Mesodermal cell (in vitro differentiated cells): ENCODE measurements at regions not wholly inside any gene's neighbourhood (a gene's known extent, or its start where the extent isn't known, plus 50 kb on each side); places are given as distances from the start of the nearest gene placed in this dataset.
"Not testable (repeated sequence)": the region's sequence is repeated elsewhere in the genome, so short reads cannot be mapped to it uniquely, and the experiment has no call there.

ENCODE experiments used
- H3K27ac ChIP-seq: 2 replicates; pipeline ENCODE4 v1.7.0; 2013; ENCODE audit warnings: mild to moderate bottlenecking, low read depth, low read length, moderate library complexity; ENCODE audit not compliant: severe bottlenecking
- H3K36me3 ChIP-seq: 2 replicates; pipeline ENCODE4 v1.7.1; 2013; ENCODE audit warnings: mild to moderate bottlenecking, low read length, moderate library complexity; ENCODE audit not compliant: control insufficient read depth, insufficient read depth
- H3K4me1 ChIP-seq: one replicate; pipeline ENCODE4 v1.7.1; 2013; ENCODE audit warnings: mild to moderate bottlenecking, low read length; ENCODE audit not compliant: insufficient read depth, control insufficient read depth, poor library complexity, severe bottlenecking
- H3K4me3 ChIP-seq: 2 replicates; pipeline ENCODE4 v1.7.0; 2013; ENCODE audit warnings: low read length, control low read depth, mild to moderate bottlenecking; ENCODE audit not compliant: insufficient read depth, poor library complexity, severe bottlenecking; ENCODE audit errors: extremely low read depth
- H3K9me3 ChIP-seq: 2 replicates; pipeline ENCODE4 v1.7.1; 2013; ENCODE audit warnings: mild to moderate bottlenecking, low read length, moderate library complexity; ENCODE audit not compliant: control insufficient read depth
- WGBS, 2 experiments: methylation state at CpG; one replicate each; pipeline ENCODE4 v1.1.5; 2013; ENCODE audit warnings: missing lambda C conversion rate in 2 of 2; ENCODE audit not compliant: insufficient coverage in 2 of 2; 5-methylcytosine and 5-hydroxymethylcytosine counted together

GRCh38 chr2:144654523-144654922, 134.6 kb upstream of the ZEB2 start:
- H3K9me3 ChIP-seq: no peaks in the 10 kb centered on the region
- no peaks in the 10 kb centered on the region for H3K36me3 ChIP-seq
- no peaks in the 10 kb centered on the region for H3K4me1 ChIP-seq
- WGBS, 2 experiments: 91 to 100% methylated on average over 3 of the region's 3 CpGs
- H3K27ac ChIP-seq: no peak overlapping the region
- no peak overlapping the region for H3K4me3 ChIP-seq

DNA sequence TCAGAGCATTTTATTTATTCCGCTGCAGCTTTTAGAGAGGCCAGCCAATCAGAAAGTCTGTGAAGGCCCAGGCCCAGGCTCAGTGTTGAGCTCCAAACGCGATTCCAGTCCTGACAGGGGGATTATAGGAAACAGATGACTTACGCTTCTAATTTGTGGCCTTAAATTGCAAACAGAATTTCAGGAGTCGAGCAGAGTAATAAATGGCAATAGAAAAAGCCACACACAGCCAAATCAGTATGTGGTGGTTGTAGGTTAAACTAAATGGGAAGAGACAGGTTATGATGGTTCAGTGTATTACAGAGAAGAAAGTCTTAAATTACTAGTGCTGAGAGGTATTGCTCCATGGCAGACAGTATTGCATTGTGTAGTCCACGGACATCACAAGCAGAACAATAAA, 131.0 kb upstream of the ZEB2 start:
- Histone ChIP-seq H3K9me3 (no peaks in the 10 kb centered on the region), H3K4me1 (no peaks in the 10 kb centered on the region), H3K4me3 (no peak overlapping the region), H3K27ac (no peak overlapping the region), H3K36me3 (no peaks in the 10 kb centered on the region)
- 77 to 84% methylated on average over 3 to 5 of the region's 6 CpGs for WGBS, 2 experiments

DNA sequence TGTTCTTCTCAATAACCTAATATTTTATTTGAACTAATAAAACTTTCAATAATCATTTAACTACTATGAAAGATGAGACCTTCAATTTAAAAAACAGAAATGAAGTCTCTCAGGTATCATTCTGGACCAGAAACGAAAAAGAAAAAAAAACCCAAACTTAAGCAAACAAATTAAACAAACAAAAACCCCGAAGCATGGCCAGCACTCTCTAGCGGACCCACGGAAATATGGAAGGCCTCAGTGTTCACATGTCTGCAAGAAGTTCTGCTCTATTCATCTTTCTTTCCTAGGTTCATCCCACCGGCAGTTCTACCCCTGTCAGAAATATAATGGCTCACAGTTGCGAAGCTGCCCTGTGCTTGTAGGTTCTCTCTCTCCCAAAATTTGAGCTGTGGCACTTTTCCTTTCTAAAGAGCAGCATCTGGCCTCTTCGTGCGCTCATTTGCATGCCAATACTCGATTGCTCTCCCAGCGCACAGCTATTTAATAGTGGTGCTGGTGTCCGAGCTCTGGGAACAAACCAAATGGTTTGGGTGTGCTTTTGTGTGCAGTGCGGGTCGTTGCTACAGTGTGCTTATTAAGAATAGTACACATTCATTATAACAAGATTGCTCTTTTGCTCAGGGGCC, 129.0 kb upstream of the ZEB2 start:
- no peaks in the 10 kb centered on the region for H3K4me1 ChIP-seq
- H3K36me3 ChIP-seq: no peaks in the 10 kb centered on the region
- H3K9me3 ChIP-seq: no peaks in the 10 kb centered on the region
- no peak overlapping the region for H3K27ac ChIP-seq
- H3K4me3 ChIP-seq: no peak overlapping the region
- WGBS, 2 experiments: 59 to 60% methylated on average over 5 of the region's 13 CpGs

DNA sequence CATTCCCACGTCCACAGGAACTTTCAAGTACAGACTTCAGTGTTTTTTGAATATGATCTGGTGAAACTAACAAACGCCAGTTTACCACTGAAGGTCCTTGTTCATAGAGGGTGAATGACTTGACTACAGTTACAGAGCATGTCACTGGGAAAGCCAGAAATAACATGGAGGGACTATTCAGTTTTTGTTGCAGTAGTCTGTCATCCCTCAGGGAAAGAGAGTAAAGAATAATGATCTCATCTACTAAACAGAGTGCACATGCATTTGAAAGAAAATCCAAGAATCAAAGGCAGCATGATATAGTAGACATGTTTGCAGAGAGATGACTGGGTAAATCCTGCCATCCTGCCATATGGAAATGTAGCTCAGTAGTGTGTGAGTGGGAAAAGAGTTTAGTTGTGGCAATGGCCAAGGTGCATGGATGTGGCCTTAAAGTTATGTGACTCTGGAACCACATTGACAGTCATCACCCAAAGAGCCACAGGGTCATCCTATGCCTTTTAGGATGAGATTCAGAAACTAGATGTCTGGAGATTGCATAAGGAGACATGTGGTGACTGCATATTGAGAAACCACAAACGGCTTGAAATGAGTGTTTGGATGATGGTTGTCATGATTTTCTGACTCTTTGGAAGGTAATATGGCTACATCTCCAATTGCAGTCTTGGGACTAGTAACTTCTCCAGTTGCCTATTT, 125.3 kb upstream of the ZEB2 start:
- no peaks in the 10 kb centered on the region for H3K36me3 ChIP-seq
- no peaks in the 10 kb centered on the region for H3K9me3 ChIP-seq
- no peak overlapping the region for H3K27ac ChIP-seq
- H3K4me1 ChIP-seq: peaks cover 3% of the 10 kb centered on the region
- H3K4me3 ChIP-seq: no peak overlapping the region
- WGBS, 2 experiments: 95 to 96% methylated on average over 2 of the region's 3 CpGs

GRCh38 chr2:144644549-144644948, 124.6 kb upstream of the ZEB2 start:
- Histone ChIP-seq H3K27ac (no peak overlapping the region), H3K4me3 (no peak overlapping the region)
- 100% methylated on average over 2 to 3 of the region's 3 CpGs for WGBS, 2 experiments

DNA sequence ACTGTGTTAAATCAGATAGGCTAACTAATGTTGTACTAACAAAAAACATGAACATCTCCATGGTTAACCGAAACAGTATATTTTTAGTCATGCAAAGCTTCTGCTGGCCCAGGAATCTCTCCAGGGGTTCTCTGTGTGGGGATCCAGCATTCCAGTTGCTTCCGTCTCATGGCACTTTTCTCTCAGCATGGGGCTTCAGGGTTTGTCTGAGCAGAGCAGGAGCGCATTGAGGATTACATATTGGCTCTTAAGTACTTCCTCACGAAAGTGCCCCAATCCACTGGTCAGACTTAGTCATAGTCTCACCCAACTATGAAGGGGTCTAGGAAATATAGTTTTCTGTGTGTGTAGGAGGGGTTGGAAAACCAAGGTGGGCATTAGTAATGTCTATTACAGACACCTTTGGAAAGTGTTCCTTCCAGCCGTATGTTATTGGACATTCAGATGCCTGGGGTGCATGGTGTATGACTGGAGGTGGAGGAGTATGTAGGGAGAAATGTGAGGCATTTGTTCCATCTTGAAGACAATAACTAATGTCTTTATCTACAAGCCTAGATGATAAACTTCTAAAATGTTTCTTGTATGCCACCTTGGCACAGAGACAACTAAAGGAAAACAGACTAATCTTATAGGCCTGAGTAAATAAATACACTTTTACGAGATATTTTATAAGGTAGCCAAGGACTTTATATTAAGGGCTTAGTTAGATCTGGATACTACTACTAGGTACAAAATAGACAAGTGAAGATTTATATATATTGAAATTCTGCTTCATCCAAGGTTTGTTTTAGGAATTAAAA, 123.8 kb upstream of the ZEB2 start:
- 90 to 95% methylated on average over 4 to 5 of the region's 6 CpGs for WGBS, 2 experiments
- Histone ChIP-seq H3K4me3 (no peak overlapping the region), H3K27ac (no peak overlapping the region), H3K4me1 (peaks cover 3% of the 10 kb centered on the region), H3K36me3 (no peaks in the 10 kb centered on the region), H3K9me3 (no peaks in the 10 kb centered on the region)

More at GRCh38 chr2:144644549-144644948, 124.6 kb upstream of the ZEB2 start:
- H3K36me3 ChIP-seq: no peaks in the 10 kb centered on the region
- H3K9me3 ChIP-seq: no peaks in the 10 kb centered on the region
- H3K4me1 ChIP-seq: peaks cover 3% of the 10 kb centered on the region

GRCh38 chr2:144642856-144643255, 122.9 kb upstream of the ZEB2 start:
- peaks cover 3% of the 10 kb centered on the region for H3K4me1 ChIP-seq
- WGBS, 2 experiments: 94 to 100% methylated on average over 1 to 2 of the region's 2 CpGs
- no peaks in the 10 kb centered on the region for H3K9me3 ChIP-seq
- H3K4me3 ChIP-seq: no peak overlapping the region
- no peaks in the 10 kb centered on the region for H3K36me3 ChIP-seq
- no peak overlapping the region for H3K27ac ChIP-seq

- no peak overlapping the region for H3K4me3 ChIP-seq
- H3K9me3 ChIP-seq: no peaks in the 10 kb centered on the region
- no peak overlapping the region for H3K27ac ChIP-seq
- H3K4me1 ChIP-seq: peaks cover 3% of the 10 kb centered on the region
- H3K36me3 ChIP-seq: no peaks in the 10 kb centered on the region
- WGBS, 2 experiments: 72% methylated on average over 2 of the region's 2 CpGs; no CpG with 5 or more reads in 1 of the 2 experiments
Measured at GRCh38 chr2:144642131-144642530, 122.2 kb upstream of the ZEB2 start.

- not testable (repeated sequence) for H3K27ac ChIP-seq, H3K9me3 ChIP-seq, H3K36me3 ChIP-seq, H3K4me3 ChIP-seq, H3K4me1 ChIP-seq
- 82 to 93% methylated on average over 3 of the region's 4 CpGs for WGBS, 2 experiments
Measured at GRCh38 chr2:144638250-144638649, 118.3 kb upstream of the ZEB2 start.

DNA sequence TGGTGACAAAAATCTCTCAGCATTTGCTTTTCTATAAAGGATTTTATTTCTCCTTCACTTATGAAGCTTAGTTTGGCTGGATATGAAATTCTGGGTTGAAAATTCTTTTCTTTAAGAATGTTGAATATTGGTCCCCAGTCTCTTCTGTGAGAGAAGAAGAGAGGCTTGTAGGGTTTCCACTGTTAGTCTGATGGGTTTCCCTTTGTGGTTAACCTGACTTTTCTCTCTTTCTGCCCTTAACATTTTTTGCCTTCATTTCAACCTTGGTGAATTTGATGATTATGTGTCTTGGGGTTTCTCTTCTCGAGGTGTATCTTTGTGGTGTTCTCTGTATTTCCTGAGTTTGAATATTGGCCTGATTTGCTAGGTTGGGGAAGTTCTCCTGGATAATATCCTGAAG, 116.9 kb upstream of the ZEB2 start:
- WGBS, 2 experiments: no CpG with 5 or more reads among the region's 1 CpG
- H3K9me3 ChIP-seq, H3K4me1 ChIP-seq, H3K27ac ChIP-seq, H3K36me3 ChIP-seq, H3K4me3 ChIP-seq: not testable (repeated sequence)
